WTC11 (cell line): ENCODE measurements at regions not wholly inside any gene's neighbourhood (a gene's known extent, or its start where the extent isn't known, plus 50 kb on each side); places are given as distances from the start of the nearest gene placed in this dataset.

Experiments used
- ATAC-seq: fragments of 200-7000 bp; cut with Tn5 transposase; 2 replicates; pipeline ENCODE4 v1.10.0; 2021; ENCODE audit warnings: mild to moderate bottlenecking, moderate library complexity
- CTCF ChIA-PET: fragments of 300-600 bp; sonication (Branson Sonifier 250); formaldehyde crosslinking; loops from one replicate; lab custom pipeline; 2021; ENCODE audit warnings: antibody characterized with exemption; lab: Charles Lee
- POLR2A ChIA-PET: fragments of 350-600 bp; sonication (Branson Sonifier 250); formaldehyde crosslinking; loops from one replicate; lab custom pipeline; 2021; ENCODE audit warnings: antibody characterized with exemption; lab: Charles Lee
- DNase-seq: peaks from one replicate; pipeline ENCODE4 v3.0.0; 2021; ENCODE audit warnings: low spot score
- H3K27ac Mint-ChIP-seq: 2 replicates; pipeline ENCODE4 v1.8.0; 2021; ENCODE audit warnings: mixed read lengths
- H3K27me3 Mint-ChIP-seq: 2 replicates; pipeline ENCODE4 v1.8.0; 2021; ENCODE audit warnings: low read depth, mild to moderate bottlenecking, moderate library complexity, mixed read lengths
- H3K36me3 Mint-ChIP-seq: 2 replicates; pipeline ENCODE4 v1.8.0; 2021; ENCODE audit warnings: mixed read lengths
- H3K4me1 Mint-ChIP-seq: 2 replicates; pipeline ENCODE4 v1.8.0; 2022; ENCODE audit warnings: mixed read lengths
- H3K4me3 Mint-ChIP-seq: 2 replicates; pipeline ENCODE4 v1.8.0; 2021; ENCODE audit warnings: mild to moderate bottlenecking, moderate library complexity, mixed read lengths
- H3K9me3 Mint-ChIP-seq: 2 replicates; pipeline ENCODE4 v1.8.0; 2021; ENCODE audit warnings: mixed read lengths
- AR ChIP-seq: fragments of 250-450 bp; sonication (Bioruptor Pico); IDR thresholded peaks from 2 replicates; pipeline ENCODE4 v1.9.0; 2021; ENCODE audit warnings: mild to moderate bottlenecking
- ETV6 ChIP-seq: sonication (generic); formaldehyde crosslinking; IDR thresholded peaks from 2 replicates; pipeline ENCODE4 v1.8.1; 2022; ENCODE audit warnings: mild to moderate bottlenecking, missing genetic modification reagents
- FOXP1 ChIP-seq: sonication (generic); formaldehyde crosslinking; IDR thresholded peaks from 2 replicates; pipeline ENCODE4 v1.8.0; 2022; ENCODE audit warnings: missing genetic modification reagents, mild to moderate bottlenecking, moderate library complexity, borderline replicate concordance
- GRHL2 ChIP-seq: fragments of 250-450 bp; sonication (Bioruptor Pico); IDR thresholded peaks from 2 replicates; pipeline ENCODE4 v1.8.0; 2022; ENCODE audit warnings: mild to moderate bottlenecking, moderate library complexity; ENCODE audit not compliant: insufficient replicate concordance, severe bottlenecking
- HMGA2 ChIP-seq: fragments of 250-450 bp; sonication (Bioruptor Pico); IDR thresholded peaks from 2 replicates; pipeline ENCODE4 v1.4.0; 2021; ENCODE audit warnings: mild to moderate bottlenecking, moderate library complexity
- JUN ChIP-seq: sonication (generic); formaldehyde crosslinking; IDR thresholded peaks from 2 replicates; pipeline ENCODE4 v1.8.0; 2023; ENCODE audit warnings: mild to moderate bottlenecking, missing genetic modification reagents
- KAT7 ChIP-seq: sonication (generic); formaldehyde crosslinking; IDR thresholded peaks from 2 replicates; pipeline ENCODE4 v1.8.1; 2023; ENCODE audit warnings: missing genetic modification reagents, mild to moderate bottlenecking, borderline replicate concordance
- MLX ChIP-seq: sonication (generic); formaldehyde crosslinking; IDR thresholded peaks from 2 replicates; pipeline ENCODE4 v1.8.1; 2023; ENCODE audit warnings: mild to moderate bottlenecking, missing genetic modification reagents, moderate library complexity
- NFATC4 ChIP-seq: fragments of 250-450 bp; sonication (Bioruptor Pico); IDR thresholded peaks from 2 replicates; pipeline ENCODE4 v1.9.0; 2021; ENCODE audit warnings: mild to moderate bottlenecking
- NR3C1 ChIP-seq: sonication (generic); formaldehyde crosslinking; conservative IDR thresholded peaks from 2 replicates; pipeline ENCODE4 v1.8.1; 2023; ENCODE audit warnings: low read depth, mild to moderate bottlenecking, missing genetic modification reagents
- SOX15 ChIP-seq: fragments of 250-450 bp; sonication (Bioruptor Pico); IDR thresholded peaks from 2 replicates; pipeline ENCODE4 v1.9.0; 2021; ENCODE audit warnings: mild to moderate bottlenecking
- SP1 ChIP-seq: sonication (generic); formaldehyde crosslinking; conservative IDR thresholded peaks from 2 replicates; pipeline ENCODE4 v1.8.1; 2022; ENCODE audit warnings: missing genetic modification reagents
- ZBTB21 ChIP-seq: sonication (generic); formaldehyde crosslinking; IDR thresholded peaks from 2 replicates; pipeline ENCODE4 v1.8.1; 2023; ENCODE audit warnings: mild to moderate bottlenecking, missing genetic modification reagents, borderline replicate concordance
- ZNF138 ChIP-seq: sonication (generic); formaldehyde crosslinking; conservative IDR thresholded peaks from 2 replicates; pipeline ENCODE4 v1.8.1; 2022; ENCODE audit warnings: mild to moderate bottlenecking, moderate library complexity, missing genetic modification reagents

GRCh38 chr10:29735628-29736365, 101.0 kb upstream of the SVIL start (continued):
- no peak for TF ChIP-seq MLX (CRISPR knock-in tag)

- Mint-ChIP-seq H3K4me1 (peaks cover 49% of the 10 kb centered on the region), H3K27me3 (peaks cover 35% of the 10 kb centered on the region), H3K9me3 (no peaks in the 10 kb centered on the region), H3K36me3 (peaks cover 4% of the 10 kb centered on the region), H3K4me3 (peak overlapping the region; percentile 78), H3K27ac (no peak overlapping the region)
- CTCF ChIA-PET: interaction anchor here (0.5 to 3.5 kb wide), 13 partner anchors 16 to 264 kb away, joined by 3 to 21 read pairs (median 3); partner anchors contain the start of gene SVIL
- POLR2A ChIA-PET: interaction anchor here (0.6 to 1.0 kb wide), 2 partner anchors 43 to 201 kb away, joined by 4 read pairs; no protein-coding TSS in a partner anchor
- ATAC-seq (peak; percentile 4), DNase-seq (peak; percentile 51)
- TF ChIP-seq ETV6 (CRISPR knock-in tag) (0 out of 2 replicates have a peak, but pooled peaks have one; percentile 13), ZBTB21 (CRISPR knock-in tag) (no peak)
Measured at GRCh38 chr10:29734962-29735627, 100.3 kb upstream of the SVIL start.

GRCh38 chr10:29734640-29734961, 99.8 kb upstream of the SVIL start:
- Mint-ChIP-seq H3K27me3 (peaks cover 37% of the 10 kb centered on the region), H3K4me1 (peaks cover 50% of the 10 kb centered on the region), H3K4me3 (peak overlapping the region; percentile 78), H3K9me3 (no peaks in the 10 kb centered on the region), H3K36me3 (peaks cover 8% of the 10 kb centered on the region), H3K27ac (no peak overlapping the region)
- DNase-seq: no peak
- no peak for ATAC-seq
- ChIA-PET POLR2A (interaction anchor here (0.6 to 1.0 kb wide), 2 partner anchors 42 to 201 kb away, joined by 4 read pairs; no protein-coding TSS in a partner anchor), CTCF (interaction anchor here (1.0 to 3.5 kb wide), 9 partner anchors 25 to 247 kb away, joined by 3 to 21 read pairs (median 5); partner anchors contain the start of gene SVIL)
- TF ChIP-seq SOX15 (CRISPR knock-in tag): no peak
- no peak for TF ChIP-seq MLX (CRISPR knock-in tag)
- no peak for TF ChIP-seq KAT7 (CRISPR knock-in tag)

- DNase-seq (no peak), ATAC-seq (no peak)
- H3K4me3 Mint-ChIP-seq: peak overlapping the region; percentile 78
- POLR2A ChIA-PET: interaction anchor here (0.7 kb wide), 1 partner anchor 33 kb away, joined by 6 read pairs; no protein-coding TSS in a partner anchor
- no peak overlapping the region for H3K27ac Mint-ChIP-seq
- H3K4me1 Mint-ChIP-seq: peaks cover 60% of the 10 kb centered on the region
- CTCF ChIA-PET: interaction anchor here (0.6 to 3.5 kb wide), 6 partner anchors 99 to 269 kb away, joined by 3 to 21 read pairs (median 4); partner anchors contain the start of gene SVIL
- peaks cover 12% of the 10 kb centered on the region for H3K36me3 Mint-ChIP-seq
- H3K9me3 Mint-ChIP-seq: no peaks in the 10 kb centered on the region
- TF ChIP-seq GRHL2 (CRISPR knock-in tag) (no peak), ZNF138 (no peak), NFATC4 (CRISPR knock-in tag) (no peak), JUN (no peak), HMGA2 (CRISPR knock-in tag) (no peak), NR3C1 (CRISPR knock-in tag) (no peak), AR (CRISPR knock-in tag) (no peak), SP1 (no peak), FOXP1 (CRISPR knock-in tag) (no peak)
- peaks cover 30% of the 10 kb centered on the region for H3K27me3 Mint-ChIP-seq
Measured at GRCh38 chr10:29733323-29733722, 98.6 kb upstream of the SVIL start.
